NOMO-1 treated with DMSO at 0.1 percent for 48 hours (cell line): ENCODE measurements at regions not wholly inside any gene's neighbourhood (a gene's known extent, or its start where the extent isn't known, plus 50 kb on each side); places are given as distances from the start of the nearest gene placed in this dataset.
"Not testable (repeated sequence)": the region's sequence is repeated elsewhere in the genome, so short reads cannot be mapped to it uniquely, and the experiment has no call there.

Source experiments
- DNase-seq: peaks from one replicate; lab custom pipeline; 2025; ENCODE audit not compliant: unreplicated experiment; lab: John Stamatoyannopoulos, UW

DNA sequence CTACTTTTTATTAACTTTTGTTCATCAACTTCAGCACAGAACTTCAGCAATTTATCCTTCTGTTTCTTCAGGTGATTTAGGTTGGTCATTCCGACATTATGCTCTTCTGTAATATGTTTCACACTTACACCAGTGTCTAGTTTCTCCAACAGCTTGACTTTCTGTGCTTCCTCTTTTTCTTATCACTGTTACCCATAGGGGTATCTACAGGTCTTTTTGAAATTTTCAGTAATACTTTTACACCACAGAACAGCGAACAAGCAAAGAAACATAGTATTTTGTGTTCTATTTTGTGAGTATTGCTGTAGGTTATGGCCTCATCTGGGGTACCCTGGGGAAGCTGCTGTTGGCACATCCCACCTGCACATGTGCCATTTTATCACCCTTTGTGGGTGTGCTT is 260.7 kb downstream of the NSUN3 start:
- no peak for DNase-seq

DNA sequence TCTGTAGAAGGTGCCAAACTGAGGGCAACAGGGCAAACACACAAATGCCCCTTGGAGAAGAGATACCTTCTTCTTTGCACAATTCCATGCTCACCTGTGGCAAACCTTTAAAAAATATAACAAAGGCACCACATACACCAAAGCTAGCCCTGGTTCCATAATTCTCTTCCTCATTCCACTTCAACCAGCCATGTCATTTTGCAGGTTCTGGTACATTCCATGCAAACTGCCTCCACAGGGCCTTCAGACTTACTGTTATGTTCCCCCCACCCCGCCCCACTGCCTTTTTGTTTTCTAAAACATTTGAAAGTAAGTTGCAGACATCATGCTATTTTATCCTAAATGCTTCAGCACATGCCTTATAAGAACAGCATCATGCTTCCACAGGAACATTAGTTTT is 269.0 kb downstream of the NSUN3 start:
- DNase-seq, result no peak

DNA sequence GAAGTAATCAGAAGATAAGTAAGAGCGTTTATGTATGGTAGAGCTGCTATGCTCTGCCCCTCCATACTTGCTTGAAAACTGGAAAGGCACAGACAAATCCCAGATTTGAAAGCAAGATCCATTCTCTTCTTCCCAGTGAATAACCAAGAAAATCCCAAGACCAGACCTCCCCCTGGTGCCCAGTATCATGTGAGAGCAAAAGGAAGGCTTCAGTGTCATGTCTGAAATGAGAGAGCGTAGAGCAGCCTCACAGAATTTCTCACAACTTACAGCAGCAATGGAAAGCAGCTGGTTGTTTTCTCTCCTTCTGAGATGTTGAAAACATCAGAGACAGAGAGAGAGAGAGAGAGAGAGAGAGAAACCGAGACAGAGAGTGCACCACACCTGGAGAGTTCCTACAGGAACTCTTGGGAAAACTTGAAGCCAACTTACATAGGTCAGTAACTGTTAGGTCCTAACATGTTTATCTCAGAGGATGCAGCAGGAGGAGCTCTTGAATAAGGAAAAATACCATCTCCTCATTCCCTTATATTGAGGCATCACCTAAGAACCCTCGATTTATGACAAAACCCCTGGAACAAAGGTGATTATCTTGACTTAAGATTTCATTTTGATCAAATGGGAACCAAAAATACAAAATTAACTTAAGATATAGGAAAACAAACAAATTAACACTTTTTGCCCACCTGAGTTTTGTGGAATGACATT is 273.3 kb downstream of the NSUN3 start:
- no peak for DNase-seq

DNA sequence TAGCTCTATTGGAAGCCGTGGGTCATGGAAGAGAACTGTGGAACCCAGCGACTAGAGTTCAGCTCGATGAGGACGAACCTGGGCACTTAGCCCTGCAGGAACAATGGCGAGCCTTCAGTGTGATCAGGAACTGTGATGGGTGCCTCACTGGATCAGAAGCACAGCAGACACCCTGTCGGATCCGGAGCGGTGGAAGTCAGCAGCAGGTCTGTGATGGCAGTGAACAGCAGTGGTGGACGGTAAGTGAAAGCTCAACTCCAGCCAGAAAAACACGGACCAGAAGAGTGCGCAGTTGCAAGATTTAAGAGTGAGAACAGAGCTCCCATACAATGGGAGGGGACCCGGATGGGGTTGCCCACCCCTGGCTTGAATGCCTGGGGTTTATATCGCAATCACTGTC is 282.2 kb downstream of the NSUN3 start:
- no peak for DNase-seq

DNA sequence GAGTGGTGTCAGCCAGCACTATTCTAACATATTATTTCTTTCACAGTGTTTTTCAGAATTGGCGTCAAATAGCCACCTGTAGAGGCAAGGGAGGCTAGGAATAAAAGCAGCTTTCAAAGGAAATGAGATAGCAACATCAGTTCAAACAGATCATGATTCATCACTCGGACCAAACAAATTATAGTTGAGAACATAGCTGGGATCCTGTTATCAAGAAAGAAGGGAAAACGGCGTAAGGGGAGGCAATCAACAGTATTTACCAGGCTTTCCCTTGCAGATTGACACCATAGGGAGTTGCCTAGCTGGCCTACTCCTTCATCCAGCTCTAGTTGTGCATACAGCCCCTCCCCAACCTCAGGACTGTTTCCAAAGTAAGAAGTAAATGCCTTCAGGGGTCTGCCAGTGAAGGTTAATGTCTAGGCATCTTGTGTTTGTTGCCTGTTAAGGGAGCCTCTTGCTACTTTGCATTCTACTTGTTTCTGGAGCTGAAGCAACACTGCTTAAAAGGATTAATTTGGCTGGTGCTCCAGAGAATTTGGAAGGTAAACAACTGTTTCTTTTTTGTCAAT is 286.5 kb downstream of the NSUN3 start:
- no peak for DNase-seq

DNA sequence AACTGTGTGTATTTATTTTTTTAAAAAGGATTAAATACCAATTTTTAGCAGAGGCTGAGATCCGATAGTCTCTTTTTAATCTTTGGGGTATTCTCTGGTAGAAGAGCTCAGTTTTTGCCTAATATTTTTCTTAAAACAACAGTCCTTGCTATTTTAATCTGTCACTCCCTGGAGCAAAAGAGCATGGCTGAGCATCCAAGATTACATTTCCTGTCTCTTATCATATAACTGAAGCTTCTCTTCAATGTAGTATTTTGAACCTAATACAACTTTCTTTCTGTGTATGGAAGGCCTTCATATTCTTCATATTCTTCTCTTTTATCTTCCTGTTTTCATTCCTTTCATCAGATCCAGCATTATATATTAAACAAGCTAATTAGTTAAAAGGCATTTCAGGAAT is 293.7 kb downstream of the NSUN3 start:
- no peak for DNase-seq

DNA sequence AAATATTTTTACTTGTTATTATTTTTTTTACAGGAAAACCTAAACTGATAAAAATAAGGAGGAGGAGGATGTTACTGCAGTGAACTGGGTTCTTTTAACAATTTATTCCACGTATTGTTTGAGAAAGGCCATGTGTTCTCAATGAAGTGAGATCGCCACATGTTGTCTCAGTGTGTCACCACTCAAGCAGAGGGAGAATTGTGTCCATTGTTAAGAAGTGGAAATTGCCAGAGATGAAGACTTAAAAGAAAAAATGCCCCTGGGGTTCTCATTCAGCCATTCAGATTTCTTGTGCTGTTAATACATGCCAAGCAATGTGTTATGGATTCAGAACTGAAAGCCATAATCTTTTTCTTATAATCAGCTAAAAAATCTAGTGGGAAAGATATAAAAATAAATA is 297.1 kb downstream of the NSUN3 start:
- DNase-seq, result no peak

DNA sequence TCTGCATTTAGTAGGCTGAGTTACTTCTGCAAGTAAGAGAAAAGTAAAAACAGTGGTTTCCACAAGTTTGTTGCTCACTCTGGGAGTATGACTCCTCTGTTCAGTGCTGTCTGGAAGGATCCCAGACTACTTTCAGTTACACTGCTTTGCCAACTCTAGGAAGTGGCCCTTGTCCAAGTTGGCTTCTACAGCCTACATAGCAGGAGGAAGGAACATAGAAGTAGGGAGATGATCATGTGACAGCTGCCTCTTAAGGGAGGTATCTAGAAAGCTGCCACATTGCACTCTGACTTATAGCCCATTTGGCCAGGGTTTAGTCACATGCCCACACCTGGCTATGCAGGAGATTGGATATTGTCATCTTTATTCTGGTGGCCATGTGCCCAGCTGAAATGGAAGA is 298.1 kb downstream of the NSUN3 start:
- DNase-seq, result no peak

DNA sequence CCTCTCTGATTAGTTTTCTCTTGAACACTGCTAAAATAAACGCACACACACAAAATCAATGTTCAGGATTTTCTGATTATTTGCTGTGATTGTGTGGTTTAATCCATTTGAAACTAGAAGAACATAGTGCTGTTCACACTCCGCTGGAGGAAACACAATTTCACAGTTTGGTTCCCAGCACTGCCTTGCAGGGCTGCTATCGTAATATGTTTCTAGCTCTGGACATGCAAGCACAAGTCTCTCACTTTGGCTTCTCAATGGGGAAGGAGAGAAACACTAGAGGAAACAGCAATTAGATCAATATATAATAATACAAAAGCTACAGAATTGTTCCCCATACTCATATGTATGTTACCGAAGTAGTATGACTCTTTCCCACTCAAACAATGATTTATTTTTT is 299.5 kb downstream of the NSUN3 start:
- no peak for DNase-seq

DNA sequence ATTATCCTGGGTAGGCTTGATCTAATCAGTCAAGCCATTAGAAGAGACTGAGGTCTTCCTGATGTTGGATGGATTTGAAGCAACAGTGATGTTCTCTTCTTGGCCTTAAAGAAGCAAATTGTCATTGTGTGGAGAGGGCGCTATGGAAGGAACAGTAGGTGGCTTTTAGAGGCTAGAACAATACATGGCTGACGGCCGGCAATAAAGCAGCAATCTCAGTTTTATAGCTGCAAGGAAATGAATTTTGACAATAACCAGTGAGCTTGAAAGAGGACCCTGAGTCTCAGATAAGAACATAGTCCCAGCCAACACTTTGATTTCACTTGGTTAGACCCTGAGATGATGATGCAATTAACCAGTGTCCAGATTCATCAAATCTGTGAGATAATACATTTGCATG is 302.1 kb downstream of the NSUN3 start:
- no peak for DNase-seq

DNA sequence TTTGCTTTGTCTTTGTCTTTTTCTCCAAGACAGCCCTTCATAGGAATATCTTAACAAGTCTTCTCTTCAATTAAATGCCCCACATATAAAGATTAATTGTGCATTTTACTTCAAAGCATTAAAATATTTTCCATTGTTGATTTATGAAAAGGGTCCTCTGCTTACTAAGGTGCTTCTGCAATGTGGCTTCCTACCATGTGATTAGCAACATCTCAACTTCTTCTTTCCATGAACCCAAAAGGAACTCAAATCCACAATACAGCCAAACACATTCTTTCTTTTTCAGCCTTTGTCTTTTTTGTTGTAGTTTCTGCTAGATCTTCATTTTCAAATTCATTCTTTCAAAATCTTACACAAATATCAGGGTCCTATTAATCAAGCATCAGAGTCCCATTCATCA is 309.2 kb downstream of the NSUN3 start:
- DNase-seq, result no peak

DNA sequence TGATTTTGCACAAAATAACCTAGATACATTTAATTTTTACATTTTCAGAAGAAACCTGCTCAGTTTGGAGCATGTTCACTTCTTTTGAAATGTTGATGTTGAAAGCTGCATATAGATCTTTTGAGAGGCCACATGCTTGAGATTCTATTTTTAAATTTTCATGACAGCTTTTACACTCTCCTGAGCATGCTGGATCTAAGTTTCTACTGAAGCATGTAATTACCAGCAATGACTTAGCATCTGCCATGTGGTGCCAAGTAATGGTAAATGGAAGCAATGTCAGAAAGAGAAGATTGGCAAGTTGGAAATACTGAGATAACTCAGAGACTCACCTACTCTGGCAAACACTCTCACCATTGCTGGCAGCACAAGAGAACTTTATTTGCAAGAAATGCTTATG is 310.6 kb downstream of the NSUN3 start:
- DNase-seq, result no peak

DNA sequence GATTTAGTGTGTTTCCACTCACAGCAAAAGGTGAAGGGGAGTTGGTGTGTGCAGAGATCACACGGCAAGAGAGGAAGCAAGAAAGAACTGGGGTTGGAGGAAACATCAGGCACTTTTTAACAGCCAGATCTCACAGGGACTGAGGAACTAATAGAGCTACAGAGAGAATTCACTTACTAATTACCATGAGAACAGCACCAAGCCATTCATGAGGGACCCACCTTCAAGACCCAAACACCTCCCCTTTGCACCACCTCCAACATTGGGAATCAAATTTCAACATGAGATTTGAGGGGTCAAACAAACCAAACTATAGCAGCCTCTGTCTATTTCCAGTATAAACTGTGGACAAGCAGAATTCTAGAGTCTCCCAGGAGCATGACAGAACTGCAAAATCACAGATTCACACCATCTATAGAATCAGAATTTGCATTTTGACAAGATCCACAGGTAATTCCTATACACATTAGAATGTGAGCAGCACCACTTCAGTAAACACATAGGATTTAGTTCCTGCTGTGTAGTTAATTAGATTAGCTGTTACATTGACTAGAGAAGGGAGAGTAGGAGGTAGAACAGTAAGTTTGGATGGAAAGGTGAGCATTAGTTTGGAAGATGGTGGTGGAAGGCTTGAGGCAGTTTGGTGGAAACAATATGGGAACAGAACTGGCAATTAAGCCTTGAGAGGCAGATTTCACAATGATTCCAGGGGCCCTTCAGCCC is 311.7 kb downstream of the NSUN3 start:
- DNase-seq, result no peak

DNA sequence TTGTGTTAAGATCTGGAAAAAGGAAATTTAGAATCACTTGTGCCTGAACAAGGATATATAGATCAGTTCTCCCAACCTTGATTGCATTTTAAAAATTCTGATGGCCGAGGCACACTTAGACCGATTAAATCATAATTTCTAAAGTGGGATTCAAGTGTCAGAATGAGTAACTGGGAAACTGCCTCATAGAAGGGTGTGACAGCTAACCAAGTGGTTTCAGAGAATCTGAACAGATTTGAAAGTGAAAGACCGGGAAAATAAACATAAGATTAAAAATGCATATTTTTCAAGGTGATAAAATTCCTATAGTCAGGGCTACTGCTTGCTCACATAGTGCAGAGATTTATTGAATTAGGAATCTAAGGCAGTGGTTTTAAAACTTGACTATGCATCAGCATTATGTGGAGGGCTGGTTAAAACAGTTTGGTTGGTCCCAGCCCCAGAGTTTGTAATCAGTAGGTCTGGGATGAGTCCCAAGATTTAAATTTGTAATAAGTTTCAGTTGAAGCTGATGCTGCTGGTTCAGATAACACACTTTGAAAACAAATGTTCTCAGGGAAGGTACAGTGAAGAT is 314.3 kb downstream of the NSUN3 start:
- DNase-seq, result not testable (repeated sequence)

DNA sequence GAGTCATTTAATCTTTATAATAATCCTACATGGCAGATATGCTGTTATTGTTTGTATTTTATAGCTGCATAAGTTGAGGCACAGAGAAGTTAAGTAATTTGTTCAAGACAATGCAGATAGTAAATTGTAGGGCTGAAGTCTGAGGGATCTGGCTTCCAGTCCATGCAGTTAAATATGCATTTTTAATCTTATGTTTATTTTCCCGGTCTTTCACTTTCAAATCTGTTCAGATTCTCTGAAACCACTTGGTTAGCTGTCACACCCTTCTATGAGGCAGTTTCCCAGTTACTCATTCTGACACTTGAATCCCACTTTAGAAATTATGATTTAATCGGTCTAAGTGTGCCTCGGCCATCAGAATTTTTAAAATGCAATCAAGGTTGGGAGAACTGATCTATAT is 315.0 kb downstream of the NSUN3 start:
- not testable (repeated sequence) for DNase-seq

DNA sequence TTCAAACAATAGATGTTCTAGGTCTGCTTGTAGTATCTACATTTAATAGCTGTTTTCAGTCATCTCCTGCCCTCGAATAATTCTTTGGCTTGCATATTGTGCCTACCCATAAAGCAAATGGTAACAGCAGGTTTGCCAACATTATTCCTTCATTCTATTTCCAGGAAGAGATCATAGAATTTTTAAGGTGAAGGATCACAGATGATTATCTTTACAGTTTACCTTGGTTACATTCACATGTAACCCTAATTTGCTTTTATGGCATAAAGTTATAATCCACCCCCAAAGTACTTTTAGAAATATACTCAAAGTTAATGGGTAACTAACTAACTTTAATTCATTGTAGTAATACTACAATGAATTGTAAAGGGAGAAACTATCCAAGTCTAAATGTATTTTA is 315.5 kb downstream of the NSUN3 start:
- DNase-seq, result no peak

DNA sequence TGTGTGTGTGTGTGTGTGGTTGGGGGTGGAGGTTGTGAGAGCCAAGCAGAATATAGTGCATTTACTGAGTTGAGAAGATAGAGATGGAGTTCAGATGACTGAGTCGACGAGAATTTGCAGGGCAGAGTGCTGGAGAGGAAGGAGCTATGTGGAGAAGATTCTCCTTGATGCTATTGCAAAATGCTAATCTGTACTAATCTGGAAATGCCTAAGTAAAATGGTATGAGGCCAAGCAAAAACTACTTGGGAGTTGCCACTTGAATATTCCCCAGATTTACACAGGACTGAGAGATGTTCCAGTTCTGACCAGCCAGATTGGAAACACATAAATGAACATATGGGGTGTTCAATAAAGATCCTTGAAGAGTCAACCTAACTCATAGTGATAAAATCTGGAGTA is 316.4 kb downstream of the NSUN3 start:
- no peak for DNase-seq

DNA sequence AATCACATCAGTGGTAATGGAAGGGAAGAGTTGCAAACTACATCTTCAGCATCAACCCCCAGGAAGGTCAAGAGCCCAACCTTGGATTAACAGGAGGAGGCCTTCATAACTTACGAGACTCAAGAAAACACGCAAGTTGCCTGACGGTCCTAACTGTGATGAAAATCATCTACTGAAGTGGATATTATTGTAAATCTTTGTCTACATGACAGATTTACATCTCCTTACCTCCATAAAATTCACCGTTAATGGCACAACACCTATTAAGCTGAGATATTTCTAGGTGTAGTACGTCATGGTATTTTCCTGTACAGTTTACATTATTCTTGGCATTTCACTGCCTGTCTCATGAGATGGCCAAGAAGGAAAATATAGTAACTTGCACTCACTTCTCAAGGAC is 332.0 kb downstream of the NSUN3 start:
- DNase-seq, result no peak

DNA sequence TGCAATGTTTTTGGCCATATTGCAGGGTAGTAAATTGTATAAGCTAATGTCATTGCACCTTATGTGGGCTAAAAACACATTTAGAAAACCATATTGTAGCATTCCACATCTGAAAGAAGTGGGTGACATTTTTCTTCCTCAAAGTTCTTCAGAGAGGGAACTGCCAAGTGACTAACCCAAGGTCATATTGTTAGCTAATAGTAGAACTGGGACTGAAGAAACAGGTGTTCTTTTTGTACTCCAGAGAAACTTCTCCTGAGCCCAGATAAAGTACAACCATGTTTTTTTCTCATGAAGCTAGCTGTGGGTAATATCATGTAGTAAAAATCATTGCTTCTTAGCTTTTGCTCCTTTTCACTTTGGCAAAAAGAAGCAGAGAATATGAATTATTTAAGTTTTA is 333.0 kb downstream of the NSUN3 start:
- no peak for DNase-seq

DNA sequence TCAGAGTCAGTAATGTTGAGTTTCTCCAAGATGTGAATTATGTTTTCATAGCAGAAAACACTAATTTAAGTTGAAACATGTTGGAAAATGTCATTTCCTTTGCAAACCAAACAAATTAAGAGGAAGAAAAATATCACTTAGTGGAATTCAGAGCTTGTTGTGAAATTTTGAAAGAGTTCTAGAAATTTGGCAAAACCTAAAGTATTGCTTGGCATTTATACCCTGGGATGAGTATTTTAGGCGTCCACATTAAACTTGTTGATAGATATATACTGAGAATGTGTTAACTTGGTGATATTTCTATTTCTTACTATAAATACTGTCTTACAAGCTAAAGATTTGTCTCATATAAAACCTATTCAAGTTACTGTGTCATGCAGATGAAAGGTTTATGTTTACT is 335.2 kb downstream of the NSUN3 start:
- no peak for DNase-seq

DNA sequence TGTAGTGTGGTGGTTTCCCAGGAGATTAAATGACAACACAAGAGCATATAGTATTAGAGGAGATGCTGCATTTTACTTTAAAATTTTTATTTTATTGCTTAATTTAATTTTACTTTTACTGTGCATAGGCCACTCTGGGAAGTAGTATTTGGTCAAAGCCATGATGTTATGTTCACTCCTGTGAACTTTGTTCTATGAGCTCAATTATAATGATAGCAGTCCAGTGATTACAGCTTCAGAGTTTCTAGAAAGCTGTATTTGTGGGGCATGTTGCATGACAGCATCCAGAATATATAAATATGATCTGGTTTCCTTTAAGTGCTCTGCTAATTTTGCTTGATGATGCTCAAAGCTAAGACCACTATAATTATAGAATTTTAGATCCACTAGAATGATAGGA is 338.6 kb downstream of the NSUN3 start:
- no peak for DNase-seq

DNA sequence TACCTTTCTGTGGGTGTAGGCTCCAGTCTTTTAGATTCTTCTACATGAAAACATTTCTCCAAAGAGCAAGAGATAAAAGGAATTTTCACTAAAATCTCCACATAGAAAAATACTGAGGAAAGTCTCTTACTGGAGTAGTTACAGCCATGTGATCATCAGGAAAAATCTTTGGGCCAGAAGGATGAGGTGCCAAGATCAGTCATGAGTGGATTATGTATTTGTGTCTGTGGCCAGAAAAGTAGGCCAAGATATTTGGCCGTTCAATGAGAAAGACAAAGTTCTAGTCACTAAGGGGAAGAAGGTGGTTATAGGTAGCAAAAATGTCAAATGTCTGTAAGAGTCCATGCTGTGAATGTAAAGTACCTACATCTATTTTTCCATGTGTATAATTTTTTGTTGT is 339.3 kb downstream of the NSUN3 start:
- DNase-seq, result no peak
